Smooth muscle cell (in vitro differentiated cells): ENCODE measurements at regions not wholly inside any gene's neighbourhood (a gene's known extent, or its start where the extent isn't known, plus 50 kb on each side); places are given as distances from the start of the nearest gene placed in this dataset.

Experiments used
- DNase-seq: peaks from one replicate; lab custom pipeline; 2025; ENCODE audit not compliant: unreplicated experiment; lab: John Stamatoyannopoulos, UW
- H2AFZ ChIP-seq: fragments of 200-600 bp; sonication (generic); 2 replicates; pipeline ENCODE4 v1.6.0; 2016; ENCODE audit warnings: antibody characterized with exemption, low read depth, mild to moderate bottlenecking
- H3F3A ChIP-seq: fragments of 200-600 bp; sonication (generic); 2 replicates; pipeline ENCODE4 v1.6.0; 2017; ENCODE audit warnings: antibody characterized with exemption, low read depth
- H3K27ac ChIP-seq: fragments of 200-600 bp; sonication (generic); 2 replicates; pipeline ENCODE4 v1.5.1; 2016; ENCODE audit warnings: low read depth, mild to moderate bottlenecking
- H3K27me3 ChIP-seq: fragments of 200-600 bp; sonication (generic); 2 replicates; pipeline ENCODE4 v1.6.1; 2016; ENCODE audit warnings: low read depth, mild to moderate bottlenecking
- H3K36me3 ChIP-seq: fragments of 200-600 bp; sonication (generic); 2 replicates; pipeline ENCODE4 v1.5.1; 2016; ENCODE audit warnings: low read depth
- H3K4me1 ChIP-seq: fragments of 200-600 bp; sonication (generic); 2 replicates; pipeline ENCODE4 v1.5.1; 2016; ENCODE audit warnings: low read depth
- H3K4me2 ChIP-seq: fragments of 200-600 bp; sonication (generic); 2 replicates; pipeline ENCODE4 v1.6.0; 2016; ENCODE audit warnings: mild to moderate bottlenecking
- H3K4me3 ChIP-seq: fragments of 200-600 bp; sonication (generic); 2 replicates; pipeline ENCODE4 v1.5.1; 2016; ENCODE audit warnings: mild to moderate bottlenecking
- H3K79me2 ChIP-seq: fragments of 200-600 bp; sonication (generic); 2 replicates; pipeline ENCODE4 v1.6.0; 2016; ENCODE audit warnings: low read depth, mild to moderate bottlenecking
- H3K9ac ChIP-seq: fragments of 200-600 bp; sonication (generic); 2 replicates; pipeline ENCODE4 v1.6.0; 2016; ENCODE audit warnings: low read depth
- H3K9me3 ChIP-seq: fragments of 200-600 bp; sonication (generic); replicated peaks from 2 replicates; pipeline ENCODE4 v1.5.1; 2016; ENCODE audit warnings: low read depth
- H4K20me1 ChIP-seq: fragments of 200-600 bp; sonication (generic); 2 replicates; pipeline ENCODE4 v1.6.0; 2016; ENCODE audit warnings: low read depth
- WGBS: methylation state at CpG from one replicate; pipeline ENCODE4 v1.1.7; 2016; ENCODE audit warnings: low lambda C conversion rate; 5-methylcytosine and 5-hydroxymethylcytosine counted together
- TF ChIP-seq, protein P1 (sequence below): fragments of 200-600 bp; sonication (generic); IDR thresholded peaks from 2 replicates; pipeline ENCODE4 v1.5.1; 2017; ENCODE audit warnings: borderline replicate concordance, mild to moderate bottlenecking, antibody characterized with exemption; ENCODE audit not compliant: insufficient read depth, poor library complexity, severe bottlenecking

GRCh38 chr3:66817951-66818557, 180.1 kb upstream of the KBTBD8 start:
- no peaks in the 10 kb centered on the region for H3K9me3 ChIP-seq
- H3K4me3 ChIP-seq: no peak overlapping the region
- TF ChIP-seq, protein P1, sequence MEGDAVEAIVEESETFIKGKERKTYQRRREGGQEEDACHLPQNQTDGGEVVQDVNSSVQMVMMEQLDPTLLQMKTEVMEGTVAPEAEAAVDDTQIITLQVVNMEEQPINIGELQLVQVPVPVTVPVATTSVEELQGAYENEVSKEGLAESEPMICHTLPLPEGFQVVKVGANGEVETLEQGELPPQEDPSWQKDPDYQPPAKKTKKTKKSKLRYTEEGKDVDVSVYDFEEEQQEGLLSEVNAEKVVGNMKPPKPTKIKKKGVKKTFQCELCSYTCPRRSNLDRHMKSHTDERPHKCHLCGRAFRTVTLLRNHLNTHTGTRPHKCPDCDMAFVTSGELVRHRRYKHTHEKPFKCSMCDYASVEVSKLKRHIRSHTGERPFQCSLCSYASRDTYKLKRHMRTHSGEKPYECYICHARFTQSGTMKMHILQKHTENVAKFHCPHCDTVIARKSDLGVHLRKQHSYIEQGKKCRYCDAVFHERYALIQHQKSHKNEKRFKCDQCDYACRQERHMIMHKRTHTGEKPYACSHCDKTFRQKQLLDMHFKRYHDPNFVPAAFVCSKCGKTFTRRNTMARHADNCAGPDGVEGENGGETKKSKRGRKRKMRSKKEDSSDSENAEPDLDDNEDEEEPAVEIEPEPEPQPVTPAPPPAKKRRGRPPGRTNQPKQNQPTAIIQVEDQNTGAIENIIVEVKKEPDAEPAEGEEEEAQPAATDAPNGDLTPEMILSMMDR: no peak
- H3K4me2 ChIP-seq: no peak overlapping the region
- H4K20me1 ChIP-seq: no peaks in the 10 kb centered on the region
- H3K36me3 ChIP-seq: no peaks in the 10 kb centered on the region
- H3K27ac ChIP-seq: no peak overlapping the region
- DNase-seq: no peak
- H3K4me1 ChIP-seq: peaks cover 9% of the 10 kb centered on the region
- no peaks in the 10 kb centered on the region for H3K79me2 ChIP-seq
- no peak overlapping the region for H2AFZ ChIP-seq
- H3F3A ChIP-seq: no peaks in the 10 kb centered on the region
- no peak overlapping the region for H3K9ac ChIP-seq
- 78% methylated on average over 10 of the region's 10 CpGs for WGBS
- peaks cover 5% of the 10 kb centered on the region for H3K27me3 ChIP-seq

- TF ChIP-seq, protein P1: no peak
- Histone ChIP-seq H3K9me3 (no peaks in the 10 kb centered on the region), H3K27ac (no peak overlapping the region), H3K4me3 (no peak overlapping the region), H3K4me1 (peaks cover 9% of the 10 kb centered on the region), H3F3A (no peaks in the 10 kb centered on the region), H3K27me3 (peaks cover 5% of the 10 kb centered on the region), H3K4me2 (no peak overlapping the region), H2AFZ (no peak overlapping the region), H3K9ac (no peak overlapping the region), H4K20me1 (no peaks in the 10 kb centered on the region), H3K36me3 (no peaks in the 10 kb centered on the region), H3K79me2 (no peaks in the 10 kb centered on the region)
- 39% methylated on average over 3 of the region's 3 CpGs for WGBS
- DNase-seq: no peak
Observed at GRCh38 chr3:66819993-66820501, 178.1 kb upstream of the KBTBD8 start.

DNA sequence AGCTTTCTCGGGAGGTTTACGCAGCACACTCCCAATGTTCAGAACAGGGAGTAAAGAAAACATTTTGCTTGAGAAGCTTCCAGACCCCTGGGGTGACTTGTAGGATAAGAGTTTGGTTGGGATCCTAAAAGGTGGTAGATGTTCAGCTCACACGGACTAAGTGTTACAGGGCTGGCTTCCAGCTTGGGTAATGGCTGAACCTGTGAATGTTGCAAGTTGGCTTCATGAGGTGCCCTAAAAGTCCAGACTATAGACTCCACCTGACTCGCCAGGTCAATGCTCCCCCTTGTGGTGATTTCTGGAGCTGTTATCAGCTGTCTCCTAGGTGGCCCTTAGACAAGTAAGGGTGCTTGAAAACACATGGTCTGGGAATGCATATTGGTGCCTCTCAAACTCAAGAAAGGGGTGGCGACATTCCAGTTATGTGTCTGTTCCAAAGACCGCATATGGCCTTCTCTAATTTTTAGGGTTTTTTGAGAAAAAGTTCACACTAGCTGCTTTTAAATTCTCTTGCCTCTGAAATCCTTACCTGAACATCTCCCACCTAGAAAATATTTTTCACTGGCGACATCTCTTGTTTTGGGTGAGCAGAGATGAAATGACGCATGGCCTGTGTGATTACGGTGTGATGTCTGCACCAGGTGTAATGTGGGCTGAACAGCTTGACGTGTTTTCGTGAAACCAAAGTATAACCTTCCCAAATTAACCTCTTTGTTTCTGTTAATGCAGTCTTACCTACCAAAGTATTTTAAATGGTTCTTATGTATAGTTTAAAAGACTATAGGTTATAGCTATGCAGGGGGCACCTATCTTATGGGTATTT, 175.7 kb upstream of the KBTBD8 start:
- TF ChIP-seq, protein P1: peak; percentile 83
- Histone ChIP-seq H3K9me3 (no peaks in the 10 kb centered on the region), H3K36me3 (no peaks in the 10 kb centered on the region), H2AFZ (no peak overlapping the region), H3K27me3 (peaks cover 9% of the 10 kb centered on the region), H3K27ac (no peak overlapping the region), H3K79me2 (no peaks in the 10 kb centered on the region), H3K4me3 (no peak overlapping the region), H4K20me1 (no peaks in the 10 kb centered on the region), H3F3A (no peaks in the 10 kb centered on the region), H3K4me2 (no peak overlapping the region), H3K4me1 (peaks cover 9% of the 10 kb centered on the region), H3K9ac (no peak overlapping the region)
- WGBS: 70% methylated on average over 11 of the region's 11 CpGs
- peak; percentile 3 for DNase-seq
